A673 (cell line): ENCODE measurements at regions not wholly inside any gene's neighbourhood (a gene's known extent, or its start where the extent isn't known, plus 50 kb on each side); places are given as distances from the start of the nearest gene placed in this dataset.

Experiments
- CTCF ChIP-seq: fragments of 300-800, 200-600 bp; sonication (generic); conservative IDR thresholded peaks from 2 replicates; pipeline ENCODE4 v1.5.1; 2017; ENCODE audit warnings: low read depth, mild to moderate bottlenecking, antibody characterized with exemption, low read length, moderate library complexity, mixed read lengths
- EZH2 ChIP-seq: fragments of 200-600 bp; sonication (generic); IDR thresholded peaks from 2 replicates; pipeline ENCODE4 v1.6.1; 2017; ENCODE audit warnings: borderline replicate concordance, low read depth, mild to moderate bottlenecking, mixed read lengths, antibody characterized with exemption, low read length; ENCODE audit not compliant: poor library complexity, severe bottlenecking

GRCh38 chr7:108711611-108712010, 141.9 kb downstream of the DNAJB9 start:
- TF ChIP-seq CTCF (no peak), EZH2 (no peak)
